Suppressor macrophage treated with lipopolysaccharide for 4 hours (primary cell): ENCODE measurements at regions not wholly inside any gene's neighbourhood (a gene's known extent, or its start where the extent isn't known, plus 50 kb on each side); places are given as distances from the start of the nearest gene placed in this dataset.

ENCODE experiments used
- DNase-seq: peaks from one replicate; pipeline ENCODE4 v3.0.0-alpha.2; 2020

GRCh38 chr9:7936996-7937395, 137.4 kb upstream of the DMAC1 start:
- DNase-seq: no peak

- no peak for DNase-seq
These were observed 136.6 kb upstream of the DMAC1 start for GRCh38 chr9:7936163-7936562.

- peak; percentile 57 for DNase-seq
These were observed 136.1 kb upstream of the DMAC1 start for GRCh38 chr9:7935681-7936080.

- no peak for DNase-seq
These were observed 133.2 kb upstream of the DMAC1 start for GRCh38 chr9:7932767-7933166.

GRCh38 chr9:7930613-7931012, 131.0 kb upstream of the DMAC1 start:
- DNase-seq: no peak

- no peak for DNase-seq
These were observed 122.1 kb upstream of the DMAC1 start for GRCh38 chr9:7921545-7922197.

- DNase-seq: no peak
These were observed 112.5 kb upstream of the DMAC1 start for GRCh38 chr9:7912037-7912535.

- DNase-seq: no peak
These were observed 110.9 kb upstream of the DMAC1 start for GRCh38 chr9:7910426-7911020.

GRCh38 chr9:7909537-7909936, 110.0 kb upstream of the DMAC1 start:
- no peak for DNase-seq

- no peak for DNase-seq
These were observed 108.2 kb upstream of the DMAC1 start for GRCh38 chr9:7907551-7908337.

- DNase-seq: no peak
These were observed 107.4 kb upstream of the DMAC1 start for GRCh38 chr9:7906783-7907550.

- no peak for DNase-seq
These were observed 102.0 kb upstream of the DMAC1 start for GRCh38 chr9:7901621-7902020.

GRCh38 chr9:7900541-7900940, 101.0 kb upstream of the DMAC1 start:
- DNase-seq: no peak

- no peak for DNase-seq
These were observed 100.2 kb upstream of the DMAC1 start for GRCh38 chr9:7899753-7900152.

- no peak for DNase-seq
These were observed 94.7 kb upstream of the DMAC1 start for GRCh38 chr9:7894231-7894630.

GRCh38 chr9:7892975-7893374, 93.4 kb upstream of the DMAC1 start:
- no peak for DNase-seq

- DNase-seq: no peak
These were observed 80.1 kb upstream of the DMAC1 start for GRCh38 chr9:7879551-7880245.

GRCh38 chr9:7871977-7872730, 72.6 kb upstream of the DMAC1 start:
- no peak for DNase-seq

- no peak for DNase-seq
These were observed 69.8 kb upstream of the DMAC1 start for GRCh38 chr9:7869340-7869739.

GRCh38 chr9:7862170-7862569, 62.6 kb upstream of the DMAC1 start:
- no peak for DNase-seq

GRCh38 chr9:7861086-7861485, 61.5 kb upstream of the DMAC1 start:
- no peak for DNase-seq

GRCh38 chr9:7860335-7860709, 60.7 kb upstream of the DMAC1 start:
- no peak for DNase-seq
